ENCODE measurements at regions not wholly inside any gene's neighbourhood (a gene's known extent, or its start where the extent isn't known, plus 50 kb on each side); places are given as distances from the start of the nearest gene placed in this dataset.

DNA sequence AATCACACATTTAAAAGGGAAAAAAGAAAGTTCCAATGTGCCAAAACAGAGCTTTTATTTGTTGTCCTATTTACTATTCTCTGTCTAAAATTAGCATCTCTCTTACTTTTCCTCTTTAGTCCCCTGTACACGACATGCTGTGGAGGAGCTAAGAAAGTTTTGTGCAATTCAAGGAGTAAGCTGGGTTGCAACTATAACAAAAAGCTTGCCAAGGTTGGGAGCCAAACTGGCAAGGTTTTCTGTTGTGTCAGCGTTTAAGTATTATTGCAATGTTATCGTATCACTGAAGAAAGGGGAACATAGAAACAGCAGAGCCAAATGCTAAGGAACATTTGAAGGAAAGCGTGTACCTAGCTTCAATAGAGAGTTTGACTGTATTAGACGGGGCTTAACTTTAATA, 680.8 kb downstream of the CETN3 start:
- no peak for DNase-seq (ENCODE audit: low read depth)

DNA sequence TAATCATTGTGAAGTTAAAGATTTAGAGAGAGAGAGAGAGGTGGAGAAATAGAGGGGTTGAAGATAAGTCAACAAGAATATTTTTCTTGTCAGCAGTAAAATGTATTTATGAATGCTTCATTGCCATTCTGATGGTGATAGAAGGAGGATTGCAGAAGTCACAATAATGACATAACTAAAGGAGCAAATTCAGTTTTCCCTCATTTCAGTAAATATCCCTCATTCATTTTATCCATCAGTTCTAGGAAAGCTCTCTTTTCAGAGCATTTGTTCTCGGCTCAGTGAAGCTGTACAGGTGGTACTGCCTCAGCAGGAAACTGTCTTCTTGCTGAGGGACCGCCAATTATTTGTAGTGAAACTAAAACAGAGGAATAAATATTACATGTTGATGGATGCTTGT, 681.4 kb downstream of the CETN3 start:
- no peak for DNase-seq (ENCODE audit: low read depth)

DNA sequence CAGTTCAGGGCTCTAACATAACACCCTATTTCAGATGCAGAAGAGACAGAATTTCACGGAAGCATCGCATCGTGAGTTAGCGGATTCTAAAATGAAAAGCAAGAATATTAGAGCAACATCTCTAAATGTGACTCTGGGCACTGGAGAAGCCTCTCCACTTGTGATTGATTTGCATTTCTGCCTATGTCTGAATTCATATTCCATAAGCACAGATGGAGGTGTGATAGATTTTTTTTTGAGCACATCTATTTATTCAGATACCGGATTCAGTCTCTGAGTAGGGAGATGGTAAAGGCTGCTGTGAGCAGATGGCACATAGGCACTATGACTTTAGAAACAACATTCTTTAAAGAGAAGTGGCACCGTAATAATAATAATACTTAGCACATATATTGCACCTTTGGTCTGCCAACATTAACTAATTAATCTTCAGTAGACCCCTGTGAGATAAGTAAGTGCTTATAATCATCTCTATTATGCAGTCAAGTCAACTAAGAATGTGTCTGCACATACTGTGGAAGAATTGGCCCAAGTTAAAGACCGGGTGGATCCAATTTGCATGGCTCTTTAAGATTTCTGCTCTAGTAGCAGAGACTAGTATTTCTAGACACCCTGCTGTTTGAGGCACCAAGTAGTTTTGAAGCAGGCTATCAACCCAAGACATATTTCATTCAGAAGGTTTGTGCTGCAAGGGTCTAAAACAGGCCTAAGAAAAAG, 685.0 kb downstream of the CETN3 start:
- DNase-seq (ENCODE audit: low read depth): no peak

DNA sequence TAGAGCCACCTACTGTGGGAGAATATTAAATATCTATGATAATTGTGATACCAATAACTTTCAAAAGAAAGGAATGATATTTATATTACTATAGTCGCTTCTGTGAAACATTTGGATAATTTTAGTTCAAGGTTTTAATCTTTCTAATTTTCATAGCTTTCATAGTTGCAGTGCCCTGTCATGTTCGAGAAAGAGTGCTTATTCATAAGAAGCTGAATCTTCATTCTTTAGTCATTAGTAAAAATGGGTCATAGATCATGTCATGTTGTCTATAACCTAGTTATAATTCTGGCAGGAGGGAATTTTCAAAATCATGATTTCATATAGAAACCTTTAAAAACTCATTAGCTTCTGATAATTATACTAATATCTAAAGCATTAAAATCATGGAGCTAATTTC, 685.6 kb downstream of the CETN3 start:
- DNase-seq (ENCODE audit: low read depth): no peak

DNA sequence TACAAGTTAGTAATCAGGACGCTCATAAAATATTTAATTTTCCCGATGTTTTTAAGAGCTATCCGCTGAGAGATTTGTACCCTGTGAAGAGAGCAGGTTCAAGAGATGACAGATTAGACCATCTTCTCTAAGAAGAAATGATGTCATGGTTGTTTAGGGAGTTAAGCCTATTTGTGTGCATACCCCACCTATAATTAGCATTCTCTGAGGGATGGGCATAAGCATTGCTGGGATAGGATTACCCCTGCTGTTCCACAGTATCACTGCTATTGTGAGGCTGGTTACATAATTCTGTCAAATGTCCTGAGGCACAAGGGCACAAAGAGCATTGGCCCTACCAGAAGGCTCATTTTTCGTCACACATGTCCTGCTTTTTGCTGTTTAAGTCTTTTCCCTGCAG, 687.0 kb downstream of the CETN3 start:
- DNase-seq (ENCODE audit: low read depth): no peak

DNA sequence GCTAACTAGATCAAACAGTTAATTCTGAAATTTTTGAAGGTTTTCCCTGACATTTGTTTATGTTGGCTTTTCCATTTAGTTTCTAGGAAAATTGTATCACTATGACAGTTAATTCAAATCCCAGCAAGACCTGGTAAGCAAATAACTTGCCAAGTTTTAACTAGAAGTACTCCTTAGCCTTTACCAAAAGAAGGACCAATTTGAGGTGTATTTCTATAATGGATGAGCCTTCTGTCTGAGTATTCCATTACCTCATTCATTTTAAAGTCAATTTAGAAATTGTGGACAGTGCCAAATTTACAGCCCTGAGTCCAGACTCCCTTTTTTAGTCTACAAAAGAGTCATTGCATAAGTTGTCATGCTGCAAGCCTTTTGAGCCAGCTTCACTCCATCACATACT, 687.6 kb downstream of the CETN3 start:
- DNase-seq (ENCODE audit: low read depth): no peak

DNA sequence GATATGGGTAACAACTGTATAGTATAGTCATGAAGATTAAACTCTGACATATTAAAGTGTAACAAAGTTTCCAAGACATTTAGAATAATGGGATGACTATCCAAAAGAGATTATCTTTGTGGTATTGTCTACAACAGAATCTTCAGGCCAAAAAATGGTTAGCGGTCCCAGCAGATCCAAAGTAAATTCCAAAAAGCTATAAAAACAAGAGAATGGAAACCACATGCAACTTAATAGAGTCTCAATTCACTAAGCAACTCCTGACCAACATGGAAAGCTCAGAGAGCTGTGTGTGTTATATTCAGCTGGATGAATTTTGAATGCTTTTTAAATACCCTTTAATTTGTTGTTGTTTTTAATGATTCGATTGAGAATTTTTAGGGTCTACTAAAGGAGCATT, 688.2 kb downstream of the CETN3 start:
- DNase-seq (ENCODE audit: low read depth): no peak

DNA sequence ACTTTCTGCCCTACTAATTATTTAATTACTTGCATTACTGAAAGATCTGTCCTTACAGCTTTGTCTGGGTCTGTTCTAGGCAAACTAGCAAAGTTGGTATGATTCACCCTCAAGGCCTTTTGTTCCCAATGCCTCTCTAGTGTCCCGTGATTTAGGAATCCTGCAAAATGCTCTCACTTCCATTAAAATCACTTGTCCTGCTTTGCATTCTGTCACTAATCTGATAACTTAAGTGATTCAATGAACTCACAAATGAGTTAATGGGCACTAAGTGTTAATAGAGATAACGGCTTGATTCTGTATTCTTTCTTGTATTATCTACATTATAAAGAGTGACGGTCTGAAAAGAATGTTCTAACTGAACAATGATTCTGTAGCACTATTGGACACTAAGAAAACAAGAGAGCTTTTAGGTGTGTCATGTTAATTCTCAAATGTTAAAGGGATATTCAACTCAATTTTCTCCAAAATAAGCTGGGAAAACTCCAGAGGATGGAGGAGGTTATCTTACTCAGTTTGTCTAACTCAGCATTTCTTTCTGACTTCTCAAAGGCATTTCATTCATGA, 697.3 kb downstream of the CETN3 start:
- DNase-seq (ENCODE audit: low read depth): no peak

DNA sequence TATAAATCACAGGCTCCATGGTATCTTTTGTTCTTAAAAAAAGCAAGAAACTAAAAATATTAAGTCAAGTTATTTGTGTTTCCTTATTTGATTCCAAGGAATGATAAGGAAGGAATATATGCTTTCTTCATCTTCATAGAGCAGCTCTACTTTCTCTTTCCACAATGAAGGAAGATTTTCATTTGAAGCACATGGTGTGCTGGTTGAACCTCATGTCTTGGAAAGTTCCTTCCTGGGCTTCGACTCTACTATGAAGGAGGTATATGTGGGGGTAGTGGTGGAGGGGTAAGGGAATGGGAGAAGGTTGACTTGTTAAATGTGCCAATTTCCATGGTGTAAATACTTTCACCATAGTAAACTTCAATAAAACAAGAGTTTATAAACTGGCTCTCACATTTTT, 698.0 kb downstream of the CETN3 start:
- DNase-seq (ENCODE audit: low read depth): no peak

DNA sequence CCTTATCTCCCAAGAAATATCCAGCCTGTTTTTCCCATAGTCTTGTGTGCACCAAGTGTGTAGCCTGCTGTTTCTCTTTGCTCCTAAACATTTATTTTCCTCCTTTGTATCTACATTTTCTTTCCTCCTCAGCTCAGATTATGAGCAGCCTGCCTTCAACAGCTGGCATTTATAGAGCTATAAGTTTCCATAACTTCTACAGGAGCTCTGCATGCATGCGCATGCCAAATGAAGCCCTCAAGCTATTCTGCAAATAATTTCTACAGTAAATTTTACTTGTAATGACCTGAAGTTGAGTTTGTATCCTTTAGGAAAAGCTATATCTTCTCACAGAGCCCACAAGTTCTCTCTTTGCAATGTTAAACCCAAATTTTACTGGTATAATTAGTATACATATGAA, 699.5 kb downstream of the CETN3 start:
- no peak for DNase-seq (ENCODE audit: low read depth)

DNA sequence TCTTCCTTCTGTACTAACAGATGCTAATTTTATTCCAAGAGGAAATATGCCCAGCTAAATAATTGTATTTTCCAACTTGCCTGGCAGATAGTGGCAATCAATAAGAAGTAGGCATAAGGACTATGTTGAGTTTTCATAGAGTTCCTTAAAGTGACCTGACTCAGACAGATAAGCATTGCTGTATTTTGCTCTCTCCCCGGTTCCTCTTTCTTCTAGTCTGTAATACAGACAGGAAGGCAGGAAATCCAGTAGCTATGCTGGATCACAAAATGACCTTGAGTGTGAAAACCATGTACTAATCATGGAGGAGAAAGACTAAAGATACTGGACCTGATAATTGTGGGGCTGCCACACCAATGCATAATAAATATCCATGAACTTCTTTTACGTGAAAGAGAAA, 701.7 kb downstream of the CETN3 start:
- no peak for DNase-seq (ENCODE audit: low read depth)

DNA sequence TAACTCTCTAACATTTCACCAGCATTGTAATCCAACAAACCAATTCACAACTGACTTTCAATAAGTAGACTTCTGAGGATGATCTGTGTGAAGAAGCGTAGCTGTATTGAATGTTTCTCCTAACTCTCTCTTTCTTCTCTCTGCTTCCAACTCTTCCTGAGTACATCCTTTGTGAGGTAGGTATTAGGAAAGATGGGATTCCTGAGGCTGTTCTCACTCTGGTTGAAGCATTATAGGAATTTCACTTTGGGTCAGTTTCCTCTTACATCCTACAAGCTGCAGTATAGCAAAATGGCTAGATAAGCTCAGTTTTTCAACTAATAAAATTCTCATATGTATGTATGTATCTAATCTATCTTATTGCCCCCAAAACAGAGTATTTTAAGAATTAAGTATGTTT, 702.8 kb downstream of the CETN3 start:
- no peak for DNase-seq (ENCODE audit: low read depth)

DNA sequence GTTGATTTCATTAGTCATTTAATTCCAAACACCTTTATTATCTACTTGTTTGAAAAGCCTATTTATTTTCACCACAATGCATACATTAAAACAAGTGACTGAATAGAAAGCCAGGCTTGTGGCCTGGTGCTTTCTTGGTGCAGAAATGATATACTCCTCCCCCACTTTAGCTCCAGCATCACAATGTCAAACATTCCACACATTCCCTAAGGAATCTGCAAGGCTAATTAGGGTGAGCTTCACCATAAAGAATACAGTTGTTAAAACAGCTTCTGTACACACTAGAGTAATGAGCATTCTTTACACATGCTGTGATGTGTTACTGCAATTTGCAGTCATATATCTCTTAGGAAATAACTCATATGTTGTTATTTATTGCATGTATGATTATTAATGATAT, 705.7 kb downstream of the CETN3 start:
- DNase-seq (ENCODE audit: low read depth): no peak

DNA sequence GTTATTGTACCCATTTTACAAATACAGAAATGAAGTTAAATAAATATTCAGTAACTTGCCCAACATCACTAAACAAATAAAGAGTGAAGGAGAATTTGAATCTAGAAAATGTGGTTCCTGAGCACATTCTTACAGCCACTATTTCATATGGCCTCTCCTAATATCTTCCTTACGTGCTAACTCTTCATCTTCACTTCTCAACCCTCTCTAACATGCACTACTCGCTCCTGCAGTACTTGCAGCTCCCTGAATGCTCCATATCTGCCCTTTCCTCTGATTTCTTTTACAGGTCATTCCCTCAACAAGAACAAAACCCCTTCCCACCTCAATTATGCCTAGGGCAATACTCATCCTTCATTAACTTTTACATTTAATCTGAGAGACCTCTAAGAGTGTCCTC, 711.5 kb downstream of the CETN3 start:
- no peak for DNase-seq (ENCODE audit: low read depth)

DNA sequence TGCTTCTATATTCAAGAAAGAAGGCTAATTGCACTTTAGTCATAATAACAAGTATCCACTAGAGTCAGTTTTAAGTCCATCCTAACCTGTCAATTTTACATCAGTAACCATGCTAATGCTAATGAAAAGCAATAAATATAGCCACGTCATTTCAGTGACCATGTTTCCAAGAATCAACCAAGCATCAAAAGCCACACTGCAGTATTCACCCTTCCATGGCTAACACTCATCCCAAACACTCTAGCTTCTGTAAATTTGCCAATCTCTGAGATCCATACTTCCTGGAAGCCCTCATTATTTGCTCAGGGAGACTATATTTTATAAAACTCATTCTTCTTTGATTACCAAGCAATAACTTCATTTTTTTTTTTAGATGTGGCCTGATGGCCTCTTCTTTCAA, 712.0 kb downstream of the CETN3 start:
- no peak for DNase-seq (ENCODE audit: low read depth)

DNA sequence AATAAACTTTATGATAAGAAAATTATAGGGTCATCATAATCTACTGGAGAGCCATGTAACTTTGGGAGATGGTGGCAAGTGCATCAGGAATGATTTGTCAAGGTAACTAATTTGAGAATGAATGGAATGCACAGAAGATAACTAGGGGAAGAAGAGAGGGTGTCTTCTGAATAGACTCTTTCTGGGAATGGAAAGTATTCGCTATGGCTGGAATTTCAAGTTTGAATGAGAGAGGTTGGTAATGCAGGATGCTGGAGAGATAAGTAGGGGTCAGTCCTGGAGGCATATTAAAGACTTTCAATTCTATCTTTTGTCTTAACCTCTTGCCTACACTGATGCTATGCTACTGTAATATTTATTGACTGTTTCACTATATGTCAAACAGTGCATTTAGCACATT, 714.2 kb downstream of the CETN3 start:
- no peak for DNase-seq (ENCODE audit: low read depth)

DNA sequence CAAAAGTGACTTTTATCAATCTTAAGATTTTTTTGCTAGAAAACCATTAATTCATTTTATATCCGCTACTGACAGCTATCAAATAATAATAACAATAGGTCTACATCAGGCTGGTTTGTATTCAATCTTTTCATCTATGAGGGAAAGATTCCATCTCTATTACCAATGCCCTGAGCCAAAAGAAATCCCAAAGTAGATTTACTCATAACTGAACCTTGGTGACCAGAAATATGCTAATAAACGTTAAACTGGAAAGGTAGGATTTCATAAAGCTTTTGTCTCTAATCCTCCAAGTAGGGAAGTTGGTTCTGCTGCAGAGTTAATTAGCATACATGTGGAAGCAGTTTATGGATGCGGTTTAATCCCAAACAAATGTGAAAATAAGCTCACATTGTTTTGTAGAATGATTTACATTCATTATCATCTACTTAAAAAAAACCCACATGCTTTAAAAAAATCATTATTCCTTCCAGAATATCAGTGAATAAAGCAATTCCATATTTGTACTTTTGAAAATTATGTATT, 715.5 kb downstream of the CETN3 start:
- DNase-seq (ENCODE audit: low read depth): no peak

DNA sequence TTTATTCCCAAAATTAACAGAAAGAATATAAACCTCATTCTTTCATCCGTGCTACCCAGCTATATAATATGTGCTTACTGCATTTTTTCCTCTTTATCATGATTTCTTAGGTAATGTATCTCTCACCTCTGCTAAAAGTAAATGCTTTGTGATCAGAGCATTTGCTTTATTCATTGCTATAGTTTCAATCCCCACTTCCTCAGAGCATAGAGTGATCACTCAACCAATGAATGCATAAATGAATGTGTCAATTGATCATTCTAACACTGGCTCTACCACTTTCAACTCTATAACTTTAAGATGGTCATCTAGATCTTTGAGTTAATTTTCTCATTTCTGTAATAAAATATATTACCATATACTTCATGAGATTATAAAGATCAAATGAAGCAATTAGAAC, 719.2 kb downstream of the CETN3 start:
- no peak for DNase-seq (ENCODE audit: low read depth)

DNA sequence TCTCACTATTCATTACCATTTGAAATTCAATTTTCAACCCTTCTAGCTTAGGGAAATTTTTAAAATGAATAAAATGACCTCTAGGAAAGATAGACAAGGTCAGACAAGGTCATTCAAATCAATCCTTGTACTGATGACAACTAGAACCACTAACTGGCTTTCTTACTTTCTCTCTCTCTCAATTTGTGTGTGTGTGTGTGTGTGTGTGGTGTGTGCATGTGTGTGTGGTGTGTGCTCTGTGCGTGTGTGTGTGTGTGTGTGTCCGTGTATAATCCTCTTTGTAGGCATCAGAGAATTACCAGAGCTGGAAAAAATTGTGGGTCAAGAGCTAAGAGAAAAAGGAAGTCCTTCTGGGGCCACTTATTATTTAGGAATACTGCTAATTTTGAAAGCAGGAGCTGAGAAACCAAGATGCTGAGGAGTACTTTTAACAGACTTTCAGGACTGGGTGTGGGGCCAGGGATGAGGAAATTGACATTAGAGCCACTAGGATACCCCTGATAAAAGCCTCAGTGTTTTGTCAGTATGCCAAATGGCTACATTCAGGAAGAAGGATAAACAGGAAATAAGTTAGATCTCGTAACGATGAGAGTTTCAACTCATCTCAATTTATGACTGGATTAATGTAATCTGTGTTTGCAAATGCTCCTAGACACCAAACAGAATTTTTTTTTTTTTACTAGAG, 723.3 kb downstream of the CETN3 start:
- no peak for DNase-seq (ENCODE audit: low read depth)

DNA sequence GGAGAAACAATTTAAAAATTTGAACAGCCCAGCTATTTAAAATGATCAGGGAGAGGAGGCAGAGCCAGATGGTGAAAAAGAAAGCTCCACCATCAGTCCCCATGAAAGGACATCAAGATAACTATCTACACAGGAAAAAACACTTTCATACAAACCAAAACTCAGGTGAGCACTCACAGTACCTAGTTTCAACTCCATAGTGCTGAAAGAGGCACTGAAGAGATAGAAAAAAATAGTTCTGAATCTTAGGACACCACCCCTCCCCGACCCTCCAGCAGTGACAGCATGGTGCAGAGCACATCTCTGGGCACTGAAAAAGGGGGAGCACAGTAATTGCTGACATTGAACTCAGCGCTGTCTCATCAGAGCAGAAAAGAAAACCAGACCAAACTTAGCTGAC, 732.9 kb downstream of the CETN3 start:
- DNase-seq (ENCODE audit: low read depth): no peak

DNA sequence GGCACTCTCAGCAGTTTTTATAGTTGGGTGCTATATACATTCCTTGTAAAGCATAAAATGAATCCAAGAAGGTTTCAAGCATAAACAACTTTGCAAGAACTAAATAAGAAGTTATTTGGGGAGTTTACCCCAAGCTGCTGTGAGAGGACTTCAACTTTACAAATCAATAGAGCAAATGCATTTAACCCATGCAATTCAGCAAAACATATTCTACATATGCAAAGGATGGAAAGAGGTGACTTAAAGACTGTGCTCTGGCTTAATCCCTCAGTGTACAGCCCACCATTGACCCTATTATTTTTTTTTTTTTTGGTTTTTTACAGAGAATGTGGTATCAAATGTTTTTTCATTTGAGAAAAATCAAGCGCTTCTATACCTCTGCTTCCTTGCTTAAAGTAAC, 736.5 kb downstream of the CETN3 start:
- DNase-seq (ENCODE audit: low read depth): no peak

DNA sequence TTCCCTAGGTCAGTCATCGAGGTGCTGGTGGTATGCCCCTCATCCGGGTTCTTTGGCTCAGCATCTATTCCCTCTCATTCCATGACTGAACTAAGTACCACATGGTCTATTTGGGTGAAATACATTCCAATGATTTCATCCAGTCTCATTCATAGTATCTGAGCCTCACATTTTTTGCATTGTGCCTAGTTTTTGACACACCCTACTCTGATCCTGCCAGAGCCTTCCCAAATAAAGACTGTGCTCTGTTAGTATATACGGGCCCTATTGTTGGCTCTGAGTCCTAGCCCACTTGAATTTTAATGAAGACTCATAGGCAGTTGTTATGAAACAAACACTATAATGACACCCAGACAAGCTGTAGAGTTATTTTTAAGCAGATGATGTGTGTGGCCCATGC, 740.7 kb downstream of the CETN3 start:
- no peak for DNase-seq (ENCODE audit: low read depth)

DNA sequence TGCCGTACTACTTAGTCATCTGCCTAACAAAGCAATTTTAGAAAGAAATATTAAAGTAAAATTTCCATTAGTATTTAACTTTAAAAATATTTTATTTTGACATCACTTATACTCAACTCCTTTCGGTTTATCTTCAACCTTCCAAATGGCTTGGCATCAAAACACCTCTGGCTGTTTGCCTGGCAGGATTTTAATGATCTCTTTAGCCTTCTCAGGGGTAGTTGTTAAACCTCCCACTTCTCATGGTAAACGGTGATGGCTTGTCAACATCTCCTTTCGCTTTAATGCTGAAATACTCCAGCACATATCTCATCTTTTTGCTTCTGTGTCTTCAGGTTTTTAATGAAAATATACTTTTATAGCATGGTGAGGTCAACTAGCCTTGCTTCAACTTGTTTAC, 747.1 kb downstream of the CETN3 start:
- no peak for DNase-seq (ENCODE audit: low read depth)

DNA sequence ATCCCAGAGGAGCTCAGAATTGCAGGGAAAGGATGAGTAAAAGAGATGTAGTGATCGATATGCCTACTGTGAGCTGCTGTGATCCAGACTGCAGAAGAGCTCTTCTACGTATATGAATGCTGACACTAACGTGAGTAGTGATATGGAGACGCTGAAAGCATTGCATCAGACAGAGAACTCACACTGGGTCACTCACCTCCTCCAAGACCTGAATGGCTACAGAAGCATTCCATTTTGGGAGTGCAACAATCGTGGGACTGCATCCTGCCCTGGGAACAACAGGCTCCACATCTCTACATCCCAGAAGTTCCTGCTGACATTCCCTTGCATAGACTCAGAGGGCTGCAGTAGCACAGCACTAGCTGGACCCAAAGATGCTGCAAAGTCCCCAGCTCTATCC, 755.9 kb upstream of the MEF2C start:
- DNase-seq (ENCODE audit: low read depth): no peak

Data from activated gamma-delta T cell treated with anti-CD3 and anti-CD28 coated beads, Interleukin-2, amount 50 U/mL, for 16 hours (primary cell).